Trophoblast cell (in vitro differentiated cells and primary cell): ENCODE measurements at regions not wholly inside any gene's neighbourhood (a gene's known extent, or its start where the extent isn't known, plus 50 kb on each side); places are given as distances from the start of the nearest gene placed in this dataset.

ENCODE experiments used
- DNase-seq, 2 donors: peaks; one replicate each; pipeline ENCODE4 v3.0.0-alpha.2; 2016
- H2AFZ ChIP-seq: 2 replicates; pipeline ENCODE4 v1.6.1; 2013; ENCODE audit warnings: low read length, moderate library complexity, mild to moderate bottlenecking; ENCODE audit not compliant: insufficient read depth, poor library complexity
- H2AK5ac ChIP-seq: 2 replicates; pipeline ENCODE4 v1.6.1; 2013; ENCODE audit warnings: mild to moderate bottlenecking, low read length
- H2BK120ac ChIP-seq: 2 replicates; pipeline ENCODE4 v1.6.1; 2013; ENCODE audit warnings: low read length, mild to moderate bottlenecking, moderate library complexity; ENCODE audit not compliant: insufficient read depth, poor library complexity
- H2BK12ac ChIP-seq: 2 replicates; pipeline ENCODE4 v1.6.1; 2013; ENCODE audit warnings: mild to moderate bottlenecking, low read length, moderate library complexity
- H2BK5ac ChIP-seq: 2 replicates; pipeline ENCODE4 v1.6.1; 2013; ENCODE audit warnings: low read length, low read depth, moderate library complexity, mild to moderate bottlenecking; ENCODE audit not compliant: poor library complexity
- H3K14ac ChIP-seq: 2 replicates; pipeline ENCODE4 v1.6.1; 2013; ENCODE audit warnings: mild to moderate bottlenecking, low read length
- H3K18ac ChIP-seq: 2 replicates; pipeline ENCODE4 v1.6.1; 2013; ENCODE audit warnings: mild to moderate bottlenecking, low read length
- H3K23ac ChIP-seq: 2 replicates; pipeline ENCODE4 v1.6.1; 2013; ENCODE audit warnings: low read length
- H3K27ac ChIP-seq: 2 replicates; pipeline ENCODE4 v1.5.1; 2013; ENCODE audit warnings: low read depth, mild to moderate bottlenecking, inconsistent platforms, low read length, moderate library complexity
- H3K27me3 ChIP-seq: 2 replicates; pipeline ENCODE4 v1.6.1; 2013; ENCODE audit warnings: inconsistent platforms, mild to moderate bottlenecking, low read length, moderate library complexity; ENCODE audit not compliant: insufficient read depth
- H3K36me3 ChIP-seq, 2 experiments: 1 replicate in 1 of 2; 2 replicates in 1 of 2; pipeline ENCODE4 v1.6.1; 2013; ENCODE audit warnings: low read length in 2 of 2, mild to moderate bottlenecking in 2 of 2, moderate library complexity in 1 of 2; ENCODE audit not compliant: insufficient read depth in 2 of 2, control insufficient read depth in 1 of 2
- H3K4ac ChIP-seq: 2 replicates; pipeline ENCODE4 v1.6.1; 2013; ENCODE audit warnings: low read depth, mild to moderate bottlenecking, low read length, moderate library complexity
- H3K4me1 ChIP-seq, 2 experiments: 1 replicate in 1 of 2; 2 replicates in 1 of 2; pipeline ENCODE4 v1.6.1; 2013; ENCODE audit warnings: low read length in 2 of 2, mild to moderate bottlenecking in 2 of 2, moderate library complexity in 1 of 2; ENCODE audit not compliant: insufficient read depth in 2 of 2, control insufficient read depth in 1 of 2
- H3K4me2 ChIP-seq: 2 replicates; pipeline ENCODE4 v1.6.1; 2013; ENCODE audit warnings: inconsistent platforms, mild to moderate bottlenecking, low read length, moderate library complexity
- H3K4me3 ChIP-seq: 2 replicates; pipeline ENCODE4 v1.5.1; 2013; ENCODE audit warnings: mild to moderate bottlenecking, low read depth, low read length, inconsistent platforms
- H3K79me1 ChIP-seq: one replicate; pipeline ENCODE4 v1.6.1; 2013; ENCODE audit warnings: low read length
- H3K79me2 ChIP-seq: 2 replicates; pipeline ENCODE4 v1.6.1; 2013; ENCODE audit warnings: low read length, mild to moderate bottlenecking; ENCODE audit not compliant: control insufficient read depth, insufficient read depth, poor library complexity
- H3K9ac ChIP-seq: 2 replicates; pipeline ENCODE4 v1.6.1; 2013; ENCODE audit warnings: mild to moderate bottlenecking, low read length
- H3K9me3 ChIP-seq: 2 replicates; pipeline ENCODE4 v1.6.1; 2013; ENCODE audit warnings: low read depth, mild to moderate bottlenecking, control low read depth, inconsistent platforms, low read length; ENCODE audit not compliant: insufficient read depth
- H4K12ac ChIP-seq: 2 replicates; pipeline ENCODE4 v1.6.1; 2013; ENCODE audit warnings: low read depth, mild to moderate bottlenecking, low read length, moderate library complexity
- H4K8ac ChIP-seq: 2 replicates; pipeline ENCODE4 v1.6.1; 2013; ENCODE audit warnings: low read depth, mild to moderate bottlenecking, low read length, moderate library complexity
- H4K91ac ChIP-seq: one replicate; pipeline ENCODE4 v1.6.1; 2013; ENCODE audit warnings: low read depth, mild to moderate bottlenecking, low read length, moderate library complexity
- WGBS: extraction: QIAGEN DNeasy Blood & Tissue Kit; methylation state at CpG from one replicate; pipeline ENCODE4 v1.1.7; 2013; ENCODE audit warnings: missing lambda C conversion rate; ENCODE audit not compliant: insufficient read length, insufficient coverage; ENCODE audit errors: extremely low coverage; 5-methylcytosine and 5-hydroxymethylcytosine counted together

DNA sequence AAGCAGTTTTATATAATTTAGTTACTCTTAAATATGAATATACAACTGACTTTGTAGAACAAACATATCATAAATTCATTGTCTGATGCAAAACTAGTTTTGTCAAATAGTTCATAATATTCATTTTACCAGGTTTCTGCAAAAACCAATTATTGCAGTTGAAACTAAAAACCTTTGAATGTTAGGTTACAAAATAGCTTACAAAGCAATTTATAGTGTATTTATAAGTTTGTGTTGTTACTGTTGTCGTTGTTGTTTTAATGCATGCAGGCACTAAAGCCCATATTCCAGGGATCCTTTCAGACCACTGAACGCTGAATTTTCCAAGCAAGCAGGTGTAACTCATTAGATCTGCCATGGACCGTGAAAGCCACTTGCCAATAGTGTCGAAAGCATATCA, 427.6 kb downstream of the ZFHX3 start:
- H2BK5ac ChIP-seq, result no peak overlapping the region
- H3K79me1 ChIP-seq, result no peaks in the 10 kb centered on the region
- H4K91ac ChIP-seq, result no peak overlapping the region
- H3K9me3 ChIP-seq, result no peaks in the 10 kb centered on the region
- no peak overlapping the region for H3K18ac ChIP-seq
- H3K79me2 ChIP-seq, result no peaks in the 10 kb centered on the region
- WGBS, result no CpG with 5 or more reads among the region's 4 CpGs
- no peak overlapping the region for H3K4ac ChIP-seq
- no peak overlapping the region for H2BK120ac ChIP-seq
- H3K9ac ChIP-seq, result no peak overlapping the region
- H3K23ac ChIP-seq, result no peak overlapping the region
- no peak for DNase-seq
- no peak overlapping the region for H2BK12ac ChIP-seq
- H3K27me3 ChIP-seq, result no peaks in the 10 kb centered on the region
- H3K4me3 ChIP-seq, result no peak overlapping the region
- no peak overlapping the region for H3K14ac ChIP-seq
- no peaks in the 10 kb centered on the region for H3K4me1 ChIP-seq
- no peak overlapping the region for H2AK5ac ChIP-seq
- no peak overlapping the region for H4K12ac ChIP-seq
- no peak overlapping the region for H3K27ac ChIP-seq
- no peak overlapping the region for H3K4me2 ChIP-seq
- H4K8ac ChIP-seq, result no peak overlapping the region
- H3K36me3 ChIP-seq, result no peaks in the 10 kb centered on the region
- no peak overlapping the region for H2AFZ ChIP-seq

DNA sequence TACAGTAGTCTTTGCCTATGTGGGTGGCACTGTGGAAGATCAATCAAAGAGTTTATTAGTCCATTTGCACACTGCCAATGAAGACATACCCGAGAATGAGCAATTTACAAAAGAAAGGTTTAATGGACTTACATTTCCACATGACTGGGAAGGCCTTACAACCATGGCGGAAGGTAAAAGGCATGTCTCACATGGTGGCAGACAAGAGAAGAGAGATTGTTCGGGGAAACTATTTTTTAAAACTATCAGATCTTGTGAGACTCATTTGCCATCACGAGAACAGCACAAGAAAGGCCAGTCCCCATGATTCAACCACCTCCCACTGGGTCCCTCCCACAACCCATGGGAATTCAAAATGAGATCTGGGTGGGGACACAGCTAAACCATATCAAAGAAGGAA, 432.1 kb downstream of the ZFHX3 start:
- Histone ChIP-seq H2AK5ac (no peak overlapping the region), H3K18ac (no peak overlapping the region), H3K36me3 (no peaks in the 10 kb centered on the region), H3K4ac (no peak overlapping the region), H3K14ac (no peak overlapping the region), H2BK120ac (no peak overlapping the region), H3K79me2 (no peaks in the 10 kb centered on the region), H2AFZ (no peak overlapping the region), H2BK5ac (no peak overlapping the region), H3K4me3 (no peak overlapping the region), H3K9me3 (no peaks in the 10 kb centered on the region), H4K12ac (no peak overlapping the region), H4K91ac (no peak overlapping the region), H3K27ac (no peak overlapping the region), H3K27me3 (no peaks in the 10 kb centered on the region), H4K8ac (no peak overlapping the region), H3K4me2 (no peak overlapping the region), H3K4me1 (no peaks in the 10 kb centered on the region), H3K9ac (no peak overlapping the region), H3K79me1 (no peaks in the 10 kb centered on the region), H2BK12ac (no peak overlapping the region), H3K23ac (no peak overlapping the region)
- no CpG with 5 or more reads among the region's 4 CpGs for whole genome bisulfite sequencing
- DNase-seq, result no peak

DNA sequence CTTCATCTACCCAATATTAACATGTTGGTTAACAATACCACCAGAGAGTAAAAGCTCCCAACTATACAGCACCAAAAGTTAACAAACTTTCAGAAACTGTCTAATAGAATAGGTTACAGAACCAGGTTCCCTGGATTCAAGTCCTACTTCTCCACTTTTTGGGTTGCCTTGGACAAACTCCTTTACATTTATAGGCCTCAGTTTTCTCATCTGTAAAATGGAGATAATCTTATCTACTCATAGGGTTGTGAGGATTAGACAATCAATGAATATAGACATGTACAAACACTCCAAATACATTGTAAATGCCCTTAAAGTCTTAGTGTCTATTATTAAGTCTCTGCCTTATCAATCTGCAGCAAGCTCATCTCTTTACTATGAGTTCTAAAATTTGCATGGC, 435.2 kb downstream of the ZFHX3 start:
- no peak overlapping the region for H3K4me3 ChIP-seq
- no peak overlapping the region for H2AFZ ChIP-seq
- no peak overlapping the region for H2AK5ac ChIP-seq
- H3K36me3 ChIP-seq, result no peaks in the 10 kb centered on the region
- H3K4me1 ChIP-seq, result no peaks in the 10 kb centered on the region
- H4K12ac ChIP-seq, result no peak overlapping the region
- no peak overlapping the region for H3K4me2 ChIP-seq
- H2BK5ac ChIP-seq, result no peak overlapping the region
- H2BK12ac ChIP-seq, result no peak overlapping the region
- H3K4ac ChIP-seq, result no peak overlapping the region
- H3K9ac ChIP-seq, result no peak overlapping the region
- no peak overlapping the region for H3K18ac ChIP-seq
- no peak overlapping the region for H2BK120ac ChIP-seq
- H3K79me2 ChIP-seq, result no peaks in the 10 kb centered on the region
- H3K9me3 ChIP-seq, result no peaks in the 10 kb centered on the region
- H3K14ac ChIP-seq, result no peak overlapping the region
- no peaks in the 10 kb centered on the region for H3K27me3 ChIP-seq
- no peak overlapping the region for H4K8ac ChIP-seq
- H3K23ac ChIP-seq, result no peak overlapping the region
- no peaks in the 10 kb centered on the region for H3K79me1 ChIP-seq
- no peak overlapping the region for H3K27ac ChIP-seq
- no peak overlapping the region for H4K91ac ChIP-seq
- no peak for DNase-seq

DNA sequence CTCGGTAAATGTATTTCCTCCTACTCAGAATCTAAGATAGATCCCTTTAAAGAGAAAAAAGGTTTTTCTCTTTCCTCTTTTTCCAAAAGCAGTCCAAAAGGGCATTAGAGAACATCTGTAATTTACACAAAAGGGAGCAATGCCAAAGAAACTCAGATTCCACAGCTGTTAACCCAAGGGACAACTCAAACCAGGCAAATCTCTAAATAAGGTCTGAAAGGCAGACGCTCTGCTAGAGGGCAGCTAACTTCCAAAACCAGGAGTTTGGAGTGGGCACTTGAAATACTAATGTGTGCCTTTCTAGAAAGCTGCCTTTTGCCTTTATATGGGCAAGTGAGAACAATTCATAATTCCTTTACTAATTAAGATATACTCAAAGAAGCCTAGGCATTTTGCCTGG, 435.7 kb downstream of the ZFHX3 start:
- H3K27me3 ChIP-seq, result no peaks in the 10 kb centered on the region
- no peak overlapping the region for H3K9ac ChIP-seq
- no peak overlapping the region for H2BK120ac ChIP-seq
- H3K4me2 ChIP-seq, result no peak overlapping the region
- H2AK5ac ChIP-seq, result no peak overlapping the region
- WGBS, result no CpG with 5 or more reads among the region's 2 CpGs
- H4K91ac ChIP-seq, result no peak overlapping the region
- H3K27ac ChIP-seq, result no peak overlapping the region
- H2BK5ac ChIP-seq, result no peak overlapping the region
- H2BK12ac ChIP-seq, result no peak overlapping the region
- no peak overlapping the region for H3K4ac ChIP-seq
- no peaks in the 10 kb centered on the region for H3K36me3 ChIP-seq
- no peak overlapping the region for H3K23ac ChIP-seq
- H3K18ac ChIP-seq, result no peak overlapping the region
- no peak overlapping the region for H3K14ac ChIP-seq
- H4K12ac ChIP-seq, result no peak overlapping the region
- no peak overlapping the region for H2AFZ ChIP-seq
- H3K79me1 ChIP-seq, result no peaks in the 10 kb centered on the region
- no peaks in the 10 kb centered on the region for H3K9me3 ChIP-seq
- no peaks in the 10 kb centered on the region for H3K4me1 ChIP-seq
- no peak for DNase-seq
- H3K79me2 ChIP-seq, result no peaks in the 10 kb centered on the region
- H4K8ac ChIP-seq, result no peak overlapping the region
- H3K4me3 ChIP-seq, result no peak overlapping the region

DNA sequence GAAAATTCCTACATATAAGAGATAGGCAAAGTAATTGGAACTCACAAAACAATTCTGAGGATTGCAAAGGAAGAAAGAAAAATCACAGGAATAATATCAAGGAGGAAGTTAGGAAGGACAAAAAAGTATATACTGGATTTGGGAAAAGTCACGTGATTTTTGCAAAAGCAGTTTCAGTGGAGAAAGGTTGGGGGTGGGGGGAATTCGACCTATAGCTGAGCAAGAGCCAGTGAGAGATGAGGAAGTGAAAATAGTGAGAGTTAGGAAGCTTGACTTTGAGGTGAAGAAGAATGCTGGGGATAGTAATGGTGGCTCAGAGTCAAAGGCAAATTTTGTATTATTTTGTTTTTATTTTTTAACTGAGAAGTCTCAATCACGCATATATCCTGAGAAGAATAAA, 438.0 kb upstream of the PMFBP1 start:
- Histone ChIP-seq H2BK12ac (no peak overlapping the region), H3K27ac (no peak overlapping the region), H3K27me3 (no peaks in the 10 kb centered on the region), H3K18ac (no peak overlapping the region), H3K79me1 (no peaks in the 10 kb centered on the region), H3K9me3 (no peaks in the 10 kb centered on the region), H4K91ac (no peak overlapping the region), H3K9ac (no peak overlapping the region), H2AFZ (no peak overlapping the region), H3K4me1 (no peaks in the 10 kb centered on the region), H4K8ac (no peak overlapping the region), H3K4me3 (no peak overlapping the region), H4K12ac (no peak overlapping the region), H3K36me3 (no peaks in the 10 kb centered on the region), H3K4ac (no peak overlapping the region), H3K4me2 (no peak overlapping the region), H2BK120ac (no peak overlapping the region), H3K79me2 (no peaks in the 10 kb centered on the region), H2BK5ac (no peak overlapping the region), H2AK5ac (no peak overlapping the region), H3K14ac (no peak overlapping the region), H3K23ac (no peak overlapping the region)
- no CpG with 5 or more reads among the region's 3 CpGs for WGBS
- no peak for DNase-seq
